OCI-LY3 (cell line): ENCODE measurements at regions not wholly inside any gene's neighbourhood (a gene's known extent, or its start where the extent isn't known, plus 50 kb on each side); places are given as distances from the start of the nearest gene placed in this dataset.

Experiments used
- H2AFZ ChIP-seq: fragments of 200-600, 300-600 bp; shearing (Covaris generic); 2 replicates; pipeline ENCODE4 v1.6.0; 2014; ENCODE audit warnings: antibody characterized with exemption, low read depth, low read length
- H3K27ac ChIP-seq: fragments of 200-600, 300-600 bp; sonication (generic); 2 replicates; pipeline ENCODE4 v1.5.1; 2014; ENCODE audit warnings: mild to moderate bottlenecking, low read length, moderate library complexity, mixed read lengths
- H3K27me3 ChIP-seq: fragments of 200-600, 300-600 bp; sonication (generic); 2 replicates; pipeline ENCODE4 v1.6.1; 2014; ENCODE audit warnings: low read depth, low read length, mixed read lengths
- H3K36me3 ChIP-seq: fragments of 200-600, 300-600 bp; sonication (generic); replicated peaks from 2 replicates; pipeline ENCODE3; 2014; ENCODE audit warnings: low read depth, low read length, mixed read lengths
- H3K4me1 ChIP-seq: fragments of 300-600, 200-600 bp; sonication (generic); 2 replicates; pipeline ENCODE4 v1.6.1; 2014; ENCODE audit warnings: low read length, mixed read lengths
- H3K4me2 ChIP-seq: fragments of 200-600, 300-600 bp; sonication (generic); 2 replicates; pipeline ENCODE4 v1.6.1; 2014; ENCODE audit warnings: low read length, mixed read lengths
- H3K4me3 ChIP-seq: fragments of 300-600, 200-600 bp; sonication (generic); 2 replicates; pipeline ENCODE4 v1.5.1; 2014; ENCODE audit warnings: antibody characterized with exemption, mild to moderate bottlenecking, low read length, moderate library complexity
- H3K79me2 ChIP-seq: fragments of 300-600, 200-600 bp; shearing (Covaris generic); 2 replicates; pipeline ENCODE4 v1.6.1; 2014; ENCODE audit warnings: mild to moderate bottlenecking, low read length, mixed read lengths
- H3K9ac ChIP-seq: fragments of 300-600, 200-600 bp; shearing (Covaris generic); 2 replicates; pipeline ENCODE4 v1.6.0; 2014; ENCODE audit warnings: mild to moderate bottlenecking, low read length, moderate library complexity
- H3K9me3 ChIP-seq: fragments of 200-600, 300-600 bp; shearing (Covaris generic); 2 replicates; pipeline ENCODE4 v1.6.1; 2014; ENCODE audit warnings: low read length, mixed read lengths; ENCODE audit not compliant: insufficient read depth
- H4K20me1 ChIP-seq: fragments of 200-600, 300-600 bp; sonication (generic); 2 replicates; pipeline ENCODE4 v1.6.1; 2016; ENCODE audit warnings: low read length, mixed read lengths; ENCODE audit not compliant: insufficient read depth
- EZH2phosphoT487 ChIP-seq: fragments of 200-600 bp; shearing (Covaris generic); IDR thresholded peaks from 2 replicates; pipeline ENCODE4 v1.6.1; 2018; ENCODE audit warnings: antibody characterized with exemption, mixed run types, low read depth
- TF ChIP-seq, protein P1 (sequence below): fragments of 200-600, 300-600 bp; sonication (generic); IDR thresholded peaks from 2 replicates; pipeline ENCODE4 v1.5.1; 2014; ENCODE audit warnings: antibody characterized with exemption, low read length, low read depth

- no peak overlapping the region for H3K4me3 ChIP-seq
- H3K27me3 ChIP-seq = no peaks in the 10 kb centered on the region
- no peaks in the 10 kb centered on the region for H3K79me2 ChIP-seq
- H3K4me1 ChIP-seq = no peaks in the 10 kb centered on the region
- H3K27ac ChIP-seq = no peak overlapping the region
- H2AFZ ChIP-seq = no peak overlapping the region
- TF ChIP-seq, protein P1, sequence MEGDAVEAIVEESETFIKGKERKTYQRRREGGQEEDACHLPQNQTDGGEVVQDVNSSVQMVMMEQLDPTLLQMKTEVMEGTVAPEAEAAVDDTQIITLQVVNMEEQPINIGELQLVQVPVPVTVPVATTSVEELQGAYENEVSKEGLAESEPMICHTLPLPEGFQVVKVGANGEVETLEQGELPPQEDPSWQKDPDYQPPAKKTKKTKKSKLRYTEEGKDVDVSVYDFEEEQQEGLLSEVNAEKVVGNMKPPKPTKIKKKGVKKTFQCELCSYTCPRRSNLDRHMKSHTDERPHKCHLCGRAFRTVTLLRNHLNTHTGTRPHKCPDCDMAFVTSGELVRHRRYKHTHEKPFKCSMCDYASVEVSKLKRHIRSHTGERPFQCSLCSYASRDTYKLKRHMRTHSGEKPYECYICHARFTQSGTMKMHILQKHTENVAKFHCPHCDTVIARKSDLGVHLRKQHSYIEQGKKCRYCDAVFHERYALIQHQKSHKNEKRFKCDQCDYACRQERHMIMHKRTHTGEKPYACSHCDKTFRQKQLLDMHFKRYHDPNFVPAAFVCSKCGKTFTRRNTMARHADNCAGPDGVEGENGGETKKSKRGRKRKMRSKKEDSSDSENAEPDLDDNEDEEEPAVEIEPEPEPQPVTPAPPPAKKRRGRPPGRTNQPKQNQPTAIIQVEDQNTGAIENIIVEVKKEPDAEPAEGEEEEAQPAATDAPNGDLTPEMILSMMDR = no peak
- no peak for TF ChIP-seq EZH2phosphoT487
- no peaks in the 10 kb centered on the region for H4K20me1 ChIP-seq
- H3K9me3 ChIP-seq = peaks cover 2% of the 10 kb centered on the region; the same call in 1 of the 2 replicates
- H3K9ac ChIP-seq = no peak overlapping the region
- H3K4me2 ChIP-seq = no peak overlapping the region
- no peaks in the 10 kb centered on the region for H3K36me3 ChIP-seq
Observed at GRCh38 chr11:80487952-80488351, 1047.1 kb upstream of the TENM4 start.

DNA sequence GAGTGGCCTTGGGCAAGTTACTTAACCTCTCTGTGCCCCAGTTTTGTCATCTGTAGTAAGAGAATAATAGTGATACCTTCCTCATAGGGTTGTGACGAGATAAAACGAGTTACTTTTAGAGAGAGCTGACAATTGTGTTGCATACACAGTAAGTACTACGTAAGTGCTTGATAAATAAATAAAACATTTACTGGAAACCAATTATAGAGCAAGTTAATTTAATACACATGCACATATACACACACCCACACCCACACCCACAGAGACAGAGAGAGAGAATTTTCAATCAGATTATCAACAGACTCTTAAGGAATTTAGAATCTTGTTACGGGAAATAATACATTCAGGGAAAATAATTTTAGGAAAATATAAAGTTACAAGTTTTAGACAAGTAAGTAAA is 1045.8 kb upstream of the TENM4 start:
- Histone ChIP-seq H2AFZ (no peak overlapping the region), H4K20me1 (no peaks in the 10 kb centered on the region), H3K9ac (no peak overlapping the region), H3K27ac (no peak overlapping the region), H3K4me1 (no peaks in the 10 kb centered on the region), H3K36me3 (no peaks in the 10 kb centered on the region), H3K27me3 (no peaks in the 10 kb centered on the region), H3K9me3 (no peaks in the 10 kb centered on the region), H3K4me2 (no peak overlapping the region), H3K4me3 (no peak overlapping the region), H3K79me2 (no peaks in the 10 kb centered on the region)
- no peak for TF ChIP-seq EZH2phosphoT487
- TF ChIP-seq, protein P1 = no peak

- H4K20me1 ChIP-seq = no peaks in the 10 kb centered on the region
- no peak overlapping the region for H3K9ac ChIP-seq
- TF ChIP-seq, protein P1 = no peak
- TF ChIP-seq EZH2phosphoT487 = no peak
- peaks cover 36% of the 10 kb centered on the region for H3K4me1 ChIP-seq
- no peaks in the 10 kb centered on the region for H3K36me3 ChIP-seq
- no peaks in the 10 kb centered on the region for H3K27me3 ChIP-seq
- no peaks in the 10 kb centered on the region for H3K9me3 ChIP-seq
- no peaks in the 10 kb centered on the region for H3K79me2 ChIP-seq
- no peak overlapping the region for H3K4me3 ChIP-seq
- H3K4me2 ChIP-seq = no peak overlapping the region
- H3K27ac ChIP-seq = no peak overlapping the region
- H2AFZ ChIP-seq = no peak overlapping the region
Observed at GRCh38 chr11:80477178-80477577, 1036.3 kb upstream of the TENM4 start.

GRCh38 chr11:80473562-80473961 is 1032.7 kb upstream of the TENM4 start:
- Histone ChIP-seq H3K4me1 (peaks cover 38% of the 10 kb centered on the region), H3K36me3 (no peaks in the 10 kb centered on the region), H3K9me3 (no peaks in the 10 kb centered on the region)

More at GRCh38 chr11:80473562-80473961, 1032.7 kb upstream of the TENM4 start:
- Histone ChIP-seq H3K27ac (peak overlapping the region; percentile 85), H3K9ac (peak overlapping the region; percentile 25; the same call in 1 of the 2 replicates), H2AFZ (peak overlapping the region; percentile 55; the same call in 1 of the 2 replicates), H3K4me2 (peak overlapping the region; percentile 58), H4K20me1 (no peaks in the 10 kb centered on the region), H3K4me3 (peak overlapping the region; percentile 24), H3K27me3 (no peaks in the 10 kb centered on the region), H3K79me2 (no peaks in the 10 kb centered on the region)
- TF ChIP-seq EZH2phosphoT487 = no peak
- TF ChIP-seq, protein P1 = no peak
